Uterus (tissue), 2 donors: ENCODE measurements at regions not wholly inside any gene's neighbourhood (a gene's known extent, or its start where the extent isn't known, plus 50 kb on each side); places are given as distances from the start of the nearest gene placed in this dataset.
"Not testable (repeated sequence)": the region's sequence is repeated elsewhere in the genome, so short reads cannot be mapped to it uniquely, and the experiment has no call there.

Source experiments
- CTCF ChIP-seq, 4 experiments: fragments of 200-600 bp in 2 of 4; fragments of 450-650 bp in 2 of 4; sonication (generic) in 2 of 4; IDR thresholded peaks; one replicate each; pipeline ENCODE4 v1.5.1; 2016 to 2019; ENCODE audit warnings: antibody characterized with exemption in 4 of 4, mild to moderate bottlenecking in 2 of 4, moderate library complexity in 1 of 4
- POLR2A ChIP-seq, 2 donors: fragments of 450-650 bp; IDR thresholded peaks; one replicate each; pipeline ENCODE4 v1.6.1; 2016; ENCODE audit warnings: antibody characterized with exemption in 2 of 2, mild to moderate bottlenecking in 1 of 2, moderate library complexity in 1 of 2

- not testable (repeated sequence) for TF ChIP-seq CTCF, POLR2A (IDR thresholded peaks at IDR 0.05)
Observed at GRCh38 chr3:124075090-124075489, 83.2 kb upstream of the ROPN1 start.
